HG03060 (cell line): ENCODE measurements at regions not wholly inside any gene's neighbourhood (a gene's known extent, or its start where the extent isn't known, plus 50 kb on each side); places are given as distances from the start of the nearest gene placed in this dataset.

Source experiments
- ATAC-seq: cut with Tn5 transposase; IDR thresholded peaks from one replicate; pipeline ENCODE4 v1.9.1; 2021; ENCODE audit warnings: low read depth, moderate number of reproducible peaks; ENCODE audit not compliant: unreplicated experiment

DNA sequence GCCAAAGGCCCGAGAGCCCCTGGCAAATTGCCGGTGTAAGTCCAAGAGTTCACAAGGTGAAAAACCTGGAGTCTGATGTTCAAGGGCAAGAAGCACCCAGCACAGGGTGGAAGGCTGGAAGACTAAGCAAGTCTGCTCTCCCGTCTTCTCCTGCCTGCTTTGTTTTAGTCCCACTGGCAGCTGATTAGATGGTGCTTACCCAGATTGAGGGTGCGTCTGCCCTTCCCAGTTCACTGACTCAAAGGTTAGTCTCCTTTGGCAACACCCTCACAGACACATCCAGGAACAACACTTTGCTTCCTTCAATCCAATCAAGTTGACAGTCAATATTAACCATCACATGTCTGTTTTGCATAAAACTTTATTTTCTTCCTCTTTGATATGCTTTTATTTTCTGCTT lies 157.4 kb downstream of the HS3ST1 start:
- no peak for ATAC-seq

DNA sequence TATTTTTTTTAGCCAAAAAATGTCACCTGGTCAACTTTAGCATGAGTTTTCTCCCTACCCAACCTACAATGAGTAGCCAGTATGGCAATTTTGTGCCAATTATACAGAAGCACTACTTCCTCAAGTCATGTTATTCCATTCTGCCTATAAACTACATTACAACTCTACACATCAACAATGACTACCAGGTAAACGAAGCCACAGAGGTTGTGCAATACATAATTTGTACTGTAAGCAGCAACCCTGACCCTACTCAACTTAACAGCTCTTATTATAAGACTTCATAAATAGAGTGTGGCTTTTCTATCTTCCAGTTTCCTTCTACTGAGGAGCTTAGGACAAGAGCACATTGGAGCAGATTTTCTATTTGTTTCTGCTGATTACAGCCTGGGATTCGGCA lies 160.5 kb downstream of the HS3ST1 start:
- no peak for ATAC-seq

DNA sequence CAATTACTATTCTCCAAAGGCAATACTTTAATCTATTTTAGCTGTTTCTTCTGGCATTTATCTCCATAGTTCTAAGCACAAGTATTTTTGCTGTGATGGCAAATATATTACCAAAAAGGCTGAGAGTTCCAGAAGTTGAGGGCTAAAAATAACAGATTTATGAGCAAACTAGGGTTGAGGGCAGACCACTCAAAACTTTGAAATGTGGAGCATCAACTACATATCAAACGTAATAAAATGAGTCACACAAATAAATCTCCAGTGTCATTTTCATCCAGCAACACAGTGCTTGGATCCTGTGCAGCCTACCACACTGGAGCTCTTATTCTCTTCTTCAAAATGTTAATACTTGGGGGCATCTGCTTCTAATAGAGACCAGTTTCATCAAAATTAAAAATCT lies 163.9 kb downstream of the HS3ST1 start:
- ATAC-seq, result no peak

DNA sequence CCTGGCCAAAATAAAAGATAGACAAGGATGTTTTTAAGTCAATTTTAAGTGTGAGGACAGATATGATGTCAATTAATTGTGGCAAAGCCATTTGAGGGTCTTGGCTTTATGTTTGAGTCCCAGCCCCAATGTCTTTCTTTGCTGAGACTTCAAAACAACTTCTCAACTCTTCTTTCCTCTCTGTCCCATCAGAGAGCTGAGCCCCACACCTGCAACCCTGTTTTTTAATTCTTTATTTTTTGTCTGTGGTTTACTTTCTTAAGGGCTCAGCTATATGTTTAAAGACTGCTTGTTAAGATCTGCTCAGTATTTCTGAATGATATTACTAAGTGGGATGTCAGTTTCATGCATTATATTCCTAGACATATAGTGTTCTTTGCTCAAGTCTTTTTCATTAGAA lies 164.3 kb downstream of the HS3ST1 start:
- ATAC-seq, result no peak

DNA sequence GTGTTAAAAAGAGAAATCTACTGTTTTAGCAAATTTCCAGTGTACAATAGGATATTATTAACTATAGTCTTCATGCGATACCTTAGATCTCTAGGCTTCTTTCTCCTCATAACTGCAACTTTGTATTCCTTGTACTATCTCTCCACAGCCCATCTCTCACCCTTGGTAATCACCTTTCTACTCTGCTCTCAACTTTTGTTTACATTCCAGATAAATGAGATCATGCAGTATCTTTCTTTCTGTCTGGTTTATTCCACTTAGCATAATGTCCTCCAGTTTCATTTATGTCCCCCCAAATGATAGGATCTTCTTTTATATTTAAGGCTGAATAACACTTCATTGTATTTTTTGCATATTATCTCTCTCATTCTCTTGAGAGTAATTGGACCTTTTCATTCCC lies 165.5 kb downstream of the HS3ST1 start:
- ATAC-seq, result no peak

DNA sequence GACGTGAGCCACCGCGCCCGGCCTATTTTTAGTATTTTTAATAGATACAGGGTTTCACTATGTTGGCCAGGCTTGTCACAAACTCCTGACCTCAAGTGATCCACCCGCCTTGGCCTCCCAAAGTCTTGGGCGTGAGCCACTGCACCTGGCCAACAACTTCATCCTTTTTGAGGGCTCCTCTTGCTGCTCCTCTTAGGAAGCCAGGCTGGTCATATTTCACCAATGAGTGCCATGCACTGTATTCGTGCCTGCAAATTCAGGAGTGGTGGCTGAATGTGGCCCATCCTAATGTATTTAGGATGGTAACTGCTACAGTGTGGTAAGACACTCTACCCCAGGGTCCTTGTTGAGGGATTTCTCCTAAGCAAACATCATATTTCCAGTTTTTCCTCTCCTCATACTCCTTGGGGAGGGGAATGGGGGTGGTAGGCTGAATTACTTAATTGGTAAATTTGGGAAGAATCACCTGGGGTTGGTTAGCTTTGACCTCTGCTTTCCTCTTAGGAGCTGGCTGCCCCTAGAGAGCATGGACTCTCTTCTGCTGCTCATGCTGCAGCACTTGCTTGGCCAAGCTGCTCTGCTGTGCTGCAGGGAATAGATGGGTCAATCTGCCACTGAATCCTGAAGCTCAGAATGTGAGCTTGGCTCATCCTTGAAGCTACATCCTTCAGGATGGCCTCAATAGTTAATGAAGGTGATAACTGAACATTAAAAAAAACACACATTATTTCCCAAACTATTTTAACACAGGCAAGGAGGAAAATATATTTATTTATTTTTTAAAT lies 167.4 kb downstream of the HS3ST1 start:
- no peak for ATAC-seq

DNA sequence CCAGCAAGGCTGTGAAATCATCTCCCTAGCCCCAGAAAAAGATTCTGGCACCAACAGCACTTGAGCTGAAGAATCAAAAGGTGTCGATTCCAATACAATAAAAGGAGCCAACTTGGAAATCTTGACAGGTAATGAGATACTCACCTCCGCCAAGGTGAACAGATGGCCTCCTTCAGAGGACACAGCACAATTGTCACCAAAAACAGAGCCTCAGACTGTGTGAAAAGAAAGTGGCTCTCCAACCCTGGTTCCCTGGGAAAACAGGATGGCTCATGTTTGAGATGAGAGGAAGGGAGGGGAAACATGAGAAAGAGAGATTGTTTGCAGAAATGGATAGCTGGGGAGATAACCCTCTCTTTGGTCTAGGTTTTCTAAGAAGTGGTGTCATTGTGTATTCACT lies 168.9 kb downstream of the HS3ST1 start:
- no peak for ATAC-seq

DNA sequence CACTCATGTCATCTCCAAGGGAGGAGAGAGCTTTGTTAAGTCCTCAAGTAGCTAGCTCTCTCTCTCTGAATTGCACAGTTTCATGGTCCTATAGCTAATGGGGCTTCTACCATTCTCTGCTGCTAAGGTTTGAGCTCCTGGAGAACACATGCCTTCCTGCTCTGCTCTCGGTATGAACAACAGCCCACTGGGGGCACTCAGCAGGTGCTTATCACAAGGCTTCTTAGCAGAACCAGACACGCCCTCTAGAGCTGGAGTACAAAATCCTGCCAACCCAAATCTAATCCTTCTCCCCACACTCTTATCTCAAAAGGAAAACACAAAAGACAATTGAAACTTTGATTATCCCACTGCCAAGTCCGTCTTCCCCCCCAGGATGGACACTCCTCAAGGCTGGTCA lies 176.5 kb downstream of the HS3ST1 start:
- ATAC-seq, result no peak

DNA sequence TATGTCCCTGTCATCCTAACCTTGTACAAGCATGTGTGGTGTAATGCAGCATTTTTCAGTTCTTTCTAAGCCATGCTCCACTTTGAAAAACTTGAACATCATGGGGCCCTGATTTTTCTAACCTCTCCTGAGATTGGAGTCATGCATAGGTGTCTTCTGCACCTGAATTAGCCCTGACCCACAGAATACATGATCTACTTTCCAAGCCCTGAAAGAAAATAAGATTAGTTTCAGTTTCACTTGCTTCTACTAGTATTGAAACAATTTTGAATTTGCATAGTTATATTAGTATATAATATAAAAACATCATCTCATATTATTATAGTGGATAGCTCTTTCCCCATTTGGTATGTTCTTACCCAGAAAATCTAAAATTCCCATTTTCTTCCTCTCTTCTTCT lies 178.2 kb downstream of the HS3ST1 start:
- no peak for ATAC-seq

DNA sequence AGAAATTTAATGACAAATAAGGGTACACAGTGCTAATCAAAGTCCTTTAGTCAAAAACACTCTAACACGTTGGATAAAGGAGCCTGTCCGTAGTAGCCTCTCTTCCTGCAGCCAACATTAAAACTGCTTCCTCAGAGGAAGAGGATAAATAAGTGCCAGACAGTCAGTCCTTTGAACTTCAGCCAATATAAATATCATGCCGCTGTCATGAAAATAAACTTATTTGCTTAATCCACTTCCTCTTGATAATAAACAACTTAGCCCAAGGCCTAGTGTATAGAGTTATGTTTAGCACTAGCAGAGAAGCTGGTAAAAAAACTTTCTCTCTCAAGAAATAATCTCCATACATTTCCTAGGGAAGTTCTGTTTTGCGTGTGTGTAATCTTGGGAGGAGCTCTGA lies 196.7 kb downstream of the HS3ST1 start:
- ATAC-seq, result no peak

DNA sequence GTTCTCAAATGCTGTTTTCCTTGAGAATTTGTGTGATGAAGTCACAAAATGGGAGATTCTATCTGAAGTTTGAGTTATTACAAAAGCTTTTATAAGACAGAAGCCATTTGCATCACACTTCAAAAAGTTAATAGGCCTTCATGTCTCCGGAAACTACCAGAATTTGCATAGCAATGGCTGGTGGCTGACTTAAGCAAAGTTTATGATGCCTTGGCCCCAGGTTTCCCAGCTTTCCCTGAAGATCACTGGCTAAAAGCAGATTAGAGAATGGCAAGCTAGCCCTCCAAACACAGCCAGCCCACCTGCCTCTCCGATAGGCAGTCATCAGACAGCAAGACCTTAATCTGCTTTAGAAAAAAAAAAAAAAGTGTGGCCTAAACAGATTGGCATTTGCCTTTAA lies 197.8 kb downstream of the HS3ST1 start:
- ATAC-seq, result no peak

DNA sequence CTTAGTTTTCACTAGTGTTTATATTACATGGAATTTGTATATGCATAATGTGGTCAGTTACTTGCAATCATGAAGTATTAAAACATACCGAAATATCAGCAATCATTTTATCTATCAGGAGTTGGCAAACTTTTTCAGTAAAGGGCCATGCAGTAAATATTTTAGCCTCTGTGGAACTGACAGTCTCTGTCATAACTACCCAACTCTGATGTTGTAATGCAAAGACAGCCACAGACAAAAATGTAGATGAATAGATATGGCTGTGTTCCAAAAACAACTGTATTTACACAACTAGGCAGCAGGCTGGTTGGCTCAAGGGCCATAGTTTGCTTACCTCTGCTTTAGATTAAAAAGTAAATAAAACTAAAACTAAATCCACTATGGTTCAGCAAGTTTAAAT lies 200.2 kb downstream of the HS3ST1 start:
- ATAC-seq, result no peak

DNA sequence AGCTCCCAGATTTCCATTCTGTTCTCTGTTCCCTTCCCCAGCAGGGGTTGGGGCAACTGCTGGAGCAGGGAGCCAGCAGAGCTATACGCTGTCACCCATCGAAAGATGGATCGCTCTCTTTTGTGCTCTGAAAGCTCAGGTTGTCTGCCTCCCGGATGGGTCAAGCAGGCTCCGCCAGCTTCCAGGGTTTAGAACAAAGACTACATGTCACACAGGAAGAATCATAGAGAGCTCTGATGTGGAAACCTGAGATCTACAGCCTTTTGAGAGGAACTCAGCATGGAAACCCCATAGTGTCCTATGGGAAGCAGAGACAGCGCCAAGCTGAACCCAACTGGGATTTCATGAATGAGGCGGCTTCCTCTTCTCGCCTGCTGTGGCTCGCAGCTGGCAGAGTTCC lies 205.4 kb downstream of the HS3ST1 start:
- no peak for ATAC-seq

DNA sequence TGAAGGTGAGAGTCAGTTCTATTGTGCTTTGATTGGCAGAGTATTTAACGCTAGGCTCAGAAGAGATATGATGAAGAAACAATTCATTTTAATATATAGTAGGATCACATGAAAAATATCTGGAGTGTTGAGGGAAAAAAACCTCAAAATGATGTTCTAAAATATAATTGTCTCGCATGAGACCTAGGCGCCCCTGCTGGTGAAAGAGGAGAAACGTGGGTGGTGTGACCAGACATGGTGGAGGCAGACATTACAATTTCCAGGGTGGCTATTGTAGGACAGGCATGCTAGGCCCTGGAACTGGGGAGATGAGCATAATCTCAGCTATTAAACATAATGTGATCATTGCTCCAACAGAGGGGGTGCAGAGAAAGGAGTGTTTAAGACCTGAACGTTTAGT lies 210.0 kb downstream of the HS3ST1 start:
- ATAC-seq, result no peak

DNA sequence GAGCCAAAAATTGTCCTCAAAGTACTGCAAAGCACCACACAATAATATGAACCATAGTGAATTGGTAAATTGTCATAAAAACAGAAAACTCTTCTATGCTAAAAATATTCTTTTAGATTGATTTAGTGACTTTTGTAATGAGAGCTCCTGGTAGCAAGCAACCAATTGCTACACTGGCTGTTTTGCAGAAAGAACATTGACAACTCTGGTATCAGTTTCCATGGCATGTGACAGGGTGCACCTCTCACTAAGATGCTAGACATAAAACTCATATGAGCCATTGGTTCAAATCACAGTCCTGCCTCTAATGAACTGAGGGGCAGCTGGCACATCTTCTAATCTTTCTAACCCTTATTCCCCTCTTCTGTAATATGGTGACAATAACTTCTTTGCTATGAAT lies 212.2 kb downstream of the HS3ST1 start:
- no peak for ATAC-seq

DNA sequence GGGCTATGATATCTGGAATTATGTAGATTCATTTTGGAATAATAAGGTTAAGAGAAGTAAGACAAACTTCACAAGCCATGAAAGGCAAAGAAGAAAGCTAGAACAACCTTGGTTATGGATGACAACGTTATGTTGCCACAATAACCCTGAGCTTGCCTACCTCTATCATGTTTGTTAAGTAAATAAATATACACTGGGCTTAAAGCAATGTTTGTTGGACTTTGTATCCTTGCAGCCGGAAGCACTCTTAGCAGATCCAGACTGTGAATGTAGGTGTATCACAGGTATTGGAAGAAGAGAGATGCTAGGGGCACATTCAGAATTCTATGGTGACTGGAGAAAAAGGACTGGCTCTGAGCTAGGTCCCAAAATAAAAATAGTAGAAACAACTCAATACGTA lies 214.4 kb downstream of the HS3ST1 start:
- ATAC-seq, result no peak

DNA sequence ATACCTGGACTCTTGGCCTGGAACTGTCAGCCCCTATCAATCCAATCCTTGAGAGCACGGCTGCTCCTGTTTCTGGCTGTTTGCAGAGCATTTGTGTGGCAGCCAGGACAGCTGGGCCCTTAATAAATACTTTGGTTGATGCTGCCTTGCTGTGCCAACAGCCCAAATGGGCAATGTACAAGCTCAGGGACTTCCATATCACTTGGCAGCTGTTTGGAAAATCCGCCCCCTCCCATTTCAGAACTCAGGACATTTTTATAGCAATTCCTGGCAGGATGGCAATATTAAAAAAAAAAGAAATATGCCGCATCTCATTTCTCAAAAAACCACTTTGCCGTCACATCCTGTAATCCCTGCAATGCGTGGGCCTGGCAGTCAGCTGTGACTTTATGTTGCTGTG lies 218.9 kb downstream of the HS3ST1 start:
- no peak for ATAC-seq

DNA sequence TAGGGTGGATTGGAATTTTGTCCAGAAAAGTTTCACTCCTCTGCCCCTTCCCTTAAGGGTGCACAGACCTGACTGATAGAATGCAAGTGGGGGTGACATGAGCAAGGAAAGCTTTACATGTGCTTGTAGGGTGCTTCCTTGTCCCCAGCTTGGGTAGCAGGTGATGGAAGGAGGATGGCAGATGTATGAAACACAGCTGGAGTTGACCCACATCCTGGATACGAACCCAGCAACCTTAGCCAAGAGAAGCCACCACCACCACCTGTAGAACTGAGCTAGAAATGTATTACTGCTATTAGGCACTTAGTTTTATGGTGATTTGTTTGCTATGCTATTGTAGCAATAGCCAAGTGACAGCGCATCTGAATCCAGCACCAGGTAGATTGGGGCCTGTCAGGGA lies 227.4 kb downstream of the HS3ST1 start:
- no peak for ATAC-seq

DNA sequence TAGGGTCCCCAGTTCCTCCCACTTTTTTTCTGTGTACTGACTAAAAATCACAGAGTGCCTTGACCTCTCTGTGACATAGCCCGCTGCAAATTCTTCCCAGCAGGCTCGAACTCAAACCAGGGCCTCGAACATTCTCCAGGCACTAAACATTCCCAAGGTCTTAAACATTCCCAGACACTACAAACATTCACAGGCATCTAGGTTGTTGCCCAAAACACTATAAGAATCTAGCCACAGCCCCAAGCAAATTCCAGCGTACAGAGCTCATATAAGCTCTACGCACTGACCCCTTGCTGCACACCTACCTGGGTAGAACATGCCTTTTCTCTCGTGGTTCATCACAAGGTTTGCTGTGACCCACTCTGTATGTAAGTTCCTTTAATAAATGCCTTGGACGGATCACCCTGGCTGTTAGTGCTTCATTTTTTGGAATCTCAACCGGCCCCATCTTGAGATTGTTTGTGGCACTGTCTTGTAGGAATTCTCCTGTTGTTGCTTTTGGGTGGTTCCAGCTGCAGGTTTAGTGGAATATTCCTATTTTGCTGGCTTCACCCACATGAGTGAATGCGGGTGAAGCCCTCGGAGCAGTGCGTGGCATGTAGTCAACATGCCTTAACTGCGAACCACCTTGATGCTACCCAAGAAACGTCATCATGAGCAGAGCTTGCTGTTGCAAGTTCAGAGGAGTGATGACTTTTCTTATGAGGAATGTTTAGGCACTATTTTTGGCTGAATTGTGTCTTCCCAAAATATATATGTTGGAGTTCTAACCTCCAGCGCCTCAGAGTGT lies 230.0 kb downstream of the HS3ST1 start:
- ATAC-seq, result no peak

DNA sequence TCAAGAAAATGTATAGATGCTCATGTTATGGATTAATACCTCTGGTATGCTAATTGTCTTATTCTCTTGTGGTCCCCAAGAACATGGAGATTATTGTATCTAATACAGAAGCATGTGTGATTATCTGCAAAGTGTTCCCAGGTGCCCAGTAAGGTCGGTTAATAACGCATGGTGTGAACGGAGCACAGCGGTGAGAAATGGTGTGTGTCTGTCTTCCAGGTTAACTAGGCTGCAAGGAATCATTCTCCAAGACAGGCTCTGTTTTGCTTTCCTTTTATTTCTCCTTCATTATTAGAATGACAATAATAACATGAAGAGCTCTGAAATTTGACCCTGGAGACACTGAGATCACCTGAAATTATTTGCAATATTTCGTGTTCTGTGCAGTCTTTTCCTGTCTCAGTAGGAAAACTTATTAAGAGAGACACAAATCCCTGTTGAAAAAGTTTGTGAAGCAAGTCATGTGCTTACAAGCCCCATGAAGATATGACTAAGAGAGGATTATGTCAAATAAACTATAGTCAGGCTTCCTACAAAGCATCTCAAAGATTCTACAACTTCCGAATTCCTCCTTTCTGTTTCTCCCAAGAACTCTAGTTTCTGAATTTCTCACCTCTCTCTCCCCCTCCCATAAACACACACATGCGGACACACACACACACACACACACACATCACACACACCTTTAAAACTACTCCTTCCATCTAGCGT lies 230.9 kb downstream of the HS3ST1 start:
- no peak for ATAC-seq

DNA sequence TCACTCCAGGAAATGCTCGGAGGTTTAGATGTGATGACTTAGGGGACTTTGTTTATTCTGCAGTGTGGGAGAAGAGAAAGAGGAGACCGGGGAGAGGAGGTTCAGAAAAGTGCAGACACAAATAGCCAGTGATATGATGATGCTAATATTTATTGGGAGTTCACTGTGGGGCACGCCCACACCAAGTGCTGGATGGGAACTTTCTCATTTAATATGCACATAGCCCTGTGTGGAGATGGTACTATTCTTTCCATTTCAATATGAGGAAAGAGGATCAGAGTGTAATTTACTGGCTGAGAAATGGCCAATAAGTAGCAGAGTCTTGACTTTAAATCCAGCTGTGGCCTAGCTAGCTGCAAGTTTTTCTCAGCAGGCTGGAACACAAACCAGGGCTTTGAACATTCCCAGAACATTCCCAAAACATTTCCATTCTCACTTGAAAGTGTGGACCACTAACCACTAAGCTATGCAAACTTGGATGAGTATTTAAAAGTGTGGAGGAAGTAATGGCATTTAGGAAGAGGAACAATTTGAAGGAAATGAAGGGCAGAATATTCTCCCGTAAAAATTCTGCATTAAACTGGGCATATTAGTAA lies 231.7 kb downstream of the HS3ST1 start:
- ATAC-seq, result no peak
